Panc1 (cell line): ENCODE measurements at regions not wholly inside any gene's neighbourhood (a gene's known extent, or its start where the extent isn't known, plus 50 kb on each side); places are given as distances from the start of the nearest gene placed in this dataset.

Experiments
- ATAC-seq: fragments of 200-7000 bp; cut with Tn5 transposase; 2 replicates; pipeline ENCODE4 v1.9.1; 2020; ENCODE audit warnings: mild to moderate bottlenecking, moderate library complexity
- BruUV-seq: library from RNA; stranded (reverse); fragments of 400-500 nt; replicated peaks from 2 replicates; lab custom pipeline; 2021; lab: Mats Ljungman, UMichigan
- CTCF ChIA-PET: fragments of 300-600 bp; sonication (Branson Sonifier 250); formaldehyde crosslinking; loops from one replicate; lab custom pipeline; 2022; ENCODE audit warnings: antibody characterized with exemption; lab: Charles Lee
- POLR2A ChIA-PET: fragments of 300-600 bp; sonication (Branson Sonifier 250); formaldehyde crosslinking; loops from one replicate; lab custom pipeline; 2022; ENCODE audit warnings: antibody characterized with exemption; lab: Charles Lee
- DNase-seq: peaks from one replicate; pipeline ENCODE4 v3.0.0-alpha.2; 2010; ENCODE audit warnings: low read depth, low spot score
- H3K27ac ChIP-seq: 2 replicates; pipeline ENCODE4 v1.5.1; 2011; ENCODE audit warnings: mild to moderate bottlenecking, low read length, inconsistent platforms
- H3K27me3 ChIP-seq: fragments of 200-500 bp; sonication (Bioruptor generic); 2 replicates; pipeline ENCODE4 v1.6.0; 2014; ENCODE audit warnings: low read length, inconsistent platforms; ENCODE audit not compliant: control insufficient read depth, insufficient read depth
- H3K36me3 ChIP-seq: fragments of 200-500 bp; sonication (Bioruptor generic); 2 replicates; pipeline ENCODE4 v1.5.1; 2014; ENCODE audit warnings: inconsistent platforms, mild to moderate bottlenecking, low read length, moderate library complexity; ENCODE audit not compliant: control insufficient read depth, insufficient read depth
- H3K4me1 ChIP-seq: 2 replicates; pipeline ENCODE4 v1.5.1; 2011; ENCODE audit warnings: inconsistent platforms, mild to moderate bottlenecking, low read length, moderate library complexity; ENCODE audit not compliant: control insufficient read depth, insufficient read depth
- H3K4me3 ChIP-seq, 2 experiments: 2 replicates each; pipeline ENCODE4 v1.5.1; 2011 to 2012; ENCODE audit warnings: low read depth in 2 of 2, low read length in 2 of 2, mild to moderate bottlenecking in 2 of 2, inconsistent platforms in 1 of 2, moderate library complexity in 1 of 2
- H3K9me3 ChIP-seq: fragments of 200-500 bp; sonication (Bioruptor generic); 2 replicates; pipeline ENCODE4 v1.5.1; 2014; ENCODE audit warnings: low read depth, mild to moderate bottlenecking, inconsistent platforms, low read length, moderate library complexity; ENCODE audit not compliant: control insufficient read depth, insufficient read depth
- CTCF ChIP-seq: fragments of 450-650 bp; IDR thresholded peaks from 2 replicates; pipeline ENCODE4 v1.5.1; 2017; ENCODE audit warnings: mild to moderate bottlenecking
- POLR2AphosphoS5 ChIP-seq: IDR thresholded peaks from 2 replicates; pipeline ENCODE4 v1.6.1; 2012; ENCODE audit warnings: mild to moderate bottlenecking, low read depth, low read length, moderate library complexity
- REST ChIP-seq, 2 experiments: IDR thresholded peaks; 2 replicates each; pipeline ENCODE4 v1.6.1; 2011 to 2012; ENCODE audit warnings: low read depth in 2 of 2, control low read depth in 1 of 2, low read length in 1 of 2, mild to moderate bottlenecking in 1 of 2, moderate library complexity in 1 of 2; ENCODE audit not compliant: insufficient read depth in 1 of 2
- SIN3A ChIP-seq: IDR thresholded peaks from 2 replicates; pipeline ENCODE4 v1.6.1; 2012; ENCODE audit warnings: low read depth, mild to moderate bottlenecking, low read length, moderate library complexity, borderline replicate concordance; ENCODE audit not compliant: insufficient read depth
- TCF7L2 ChIP-seq: IDR thresholded peaks from 2 replicates; pipeline ENCODE4 v1.6.1; 2011; ENCODE audit warnings: mild to moderate bottlenecking, low read depth, low read length, inconsistent platforms
- in situ Hi-C: cut with HindIII; loops from 2 replicates; pipeline ENCODE4 v1.10.0; 2016; ENCODE audit warnings: low sequenced_read_pairs, low pct_unique_long_range_greater_than_20kb
- intact Hi-C: fragments of 100-400 bp; cut with micrococcal nuclease; formaldehyde crosslinking; loops from one replicate; pipeline ENCODE4 v1.10.0; 2022; ENCODE audit not compliant: unreplicated experiment

- no peak overlapping the region for H3K27ac ChIP-seq
- intact Hi-C loops: no loop called here
Observed at GRCh38 chr14:31990926-31991572, 86.1 kb upstream of the ARHGAP5 start.

GRCh38 chr14:31992011-31992447, 85.1 kb upstream of the ARHGAP5 start:
- Histone ChIP-seq H3K27ac (no peak overlapping the region), H3K4me1 (no peaks in the 10 kb centered on the region), H3K9me3 (no peaks in the 10 kb centered on the region), H3K36me3 (no peaks in the 10 kb centered on the region), H3K27me3 (no peaks in the 10 kb centered on the region), H3K4me3 (no peak overlapping the region)
- no TSS peak for BruUV-seq
- in situ Hi-C loops: no loop called here
- POLR2A ChIA-PET: interaction anchor here (0.5 kb wide), 1 partner anchor 55 kb away, joined by 3 read pairs; no protein-coding TSS in a partner anchor
- CTCF ChIA-PET: no interaction called here
- ATAC-seq (no peak), DNase-seq (no peak)
- TF ChIP-seq SIN3A (no peak), REST (IDR thresholded peaks at IDR 0.05; ENCODE audit: insufficient read depth in 1 of 2, low read depth in 2 of 2, low read length in 1 of 2) (no peak), POLR2AphosphoS5 (no peak), CTCF (no peak), TCF7L2 (no peak)
- intact Hi-C loops: no loop called here

More at GRCh38 chr14:31990926-31991572, 86.1 kb upstream of the ARHGAP5 start:
- in situ Hi-C loops: no loop called here
- Histone ChIP-seq H3K9me3 (no peaks in the 10 kb centered on the region), H3K27me3 (no peaks in the 10 kb centered on the region), H3K4me3 (no peak overlapping the region), H3K4me1 (no peaks in the 10 kb centered on the region), H3K36me3 (no peaks in the 10 kb centered on the region)
- ChIA-PET CTCF (no interaction called here), POLR2A (no interaction called here)
- BruUV-seq: no TSS peak
- TF ChIP-seq CTCF (no peak), REST (IDR thresholded peaks at IDR 0.05; ENCODE audit: insufficient read depth in 1 of 2, low read depth in 2 of 2, low read length in 1 of 2) (no peak), TCF7L2 (no peak), SIN3A (no peak), POLR2AphosphoS5 (no peak)
- no peak for DNase-seq
- no peak for ATAC-seq
